GM19328 (cell line): ENCODE measurements at regions not wholly inside any gene's neighbourhood (a gene's known extent, or its start where the extent isn't known, plus 50 kb on each side); places are given as distances from the start of the nearest gene placed in this dataset.

Source experiments
- ATAC-seq: cut with Tn5 transposase; IDR thresholded peaks from one replicate; pipeline ENCODE4 v1.9.1; 2021; ENCODE audit warnings: mild to moderate bottlenecking, moderate library complexity; ENCODE audit not compliant: unreplicated experiment

GRCh38 chr4:4749137-4749536 lies 110.3 kb upstream of the MSX1 start:
- ATAC-seq, result no peak

GRCh38 chr4:4746444-4746843 lies 113.0 kb upstream of the MSX1 start:
- no peak for ATAC-seq

GRCh38 chr4:4740071-4740470 lies 119.4 kb upstream of the MSX1 start:
- ATAC-seq, result no peak

GRCh38 chr4:4735870-4736269 lies 123.6 kb upstream of the MSX1 start:
- ATAC-seq, result no peak

- ATAC-seq, result no peak
Measured at GRCh38 chr4:4735136-4735750, 124.2 kb upstream of the MSX1 start.

- no peak for ATAC-seq
Measured at GRCh38 chr4:4734425-4734824, 125.0 kb upstream of the MSX1 start.

GRCh38 chr4:4733663-4734062 lies 125.8 kb upstream of the MSX1 start:
- ATAC-seq, result no peak

- no peak for ATAC-seq
Measured at GRCh38 chr4:4730249-4730648, 129.2 kb upstream of the MSX1 start.

GRCh38 chr4:4729206-4729605 lies 130.3 kb upstream of the MSX1 start:
- no peak for ATAC-seq

- no peak for ATAC-seq
Measured at GRCh38 chr4:4727536-4727935, 131.9 kb upstream of the MSX1 start.

GRCh38 chr4:4726051-4726450 lies 133.4 kb upstream of the MSX1 start:
- ATAC-seq, result no peak

GRCh38 chr4:4724321-4724720 lies 135.1 kb upstream of the MSX1 start:
- no peak for ATAC-seq

- no peak for ATAC-seq
Measured at GRCh38 chr4:4721636-4722035, 137.8 kb upstream of the MSX1 start.

- ATAC-seq, result no peak
Measured at GRCh38 chr4:4720646-4721045, 138.8 kb upstream of the MSX1 start.

GRCh38 chr4:4719436-4719835 lies 140.0 kb upstream of the MSX1 start:
- ATAC-seq, result no peak

GRCh38 chr4:4717692-4718091 lies 141.8 kb upstream of the MSX1 start:
- no peak for ATAC-seq

GRCh38 chr4:4714331-4714730 lies 145.1 kb upstream of the MSX1 start:
- no peak for ATAC-seq

GRCh38 chr4:4712800-4713528 lies 146.5 kb upstream of the MSX1 start:
- ATAC-seq, result no peak

- no peak for ATAC-seq
Measured at GRCh38 chr4:4711902-4712301, 147.6 kb upstream of the MSX1 start.

- ATAC-seq, result no peak
Measured at GRCh38 chr4:4709736-4710135, 149.7 kb upstream of the MSX1 start.

GRCh38 chr4:4704267-4704666 lies 155.2 kb upstream of the MSX1 start:
- no peak for ATAC-seq

- no peak for ATAC-seq
Measured at GRCh38 chr4:4697584-4697983, 155.7 kb upstream of the STX18 start.

- ATAC-seq, result no peak
Measured at GRCh38 chr4:4696530-4696929, 154.7 kb upstream of the STX18 start.
